Neural progenitor cell (in vitro differentiated cells): ENCODE measurements at regions not wholly inside any gene's neighbourhood (a gene's known extent, or its start where the extent isn't known, plus 50 kb on each side); places are given as distances from the start of the nearest gene placed in this dataset.

Experiments
- DNase-seq: peaks from one replicate; pipeline ENCODE4 v3.0.0-alpha.2; 2016; ENCODE audit warnings: low spot score
- H2AFZ ChIP-seq: fragments of 200-600 bp; sonication (generic); replicated peaks from 2 replicates; pipeline ENCODE4 v1.6.1; 2016; ENCODE audit warnings: antibody characterized with exemption
- H3F3A ChIP-seq: fragments of 200-600 bp; sonication (generic); 2 replicates; pipeline ENCODE4 v1.6.1; 2016; ENCODE audit warnings: antibody characterized with exemption, low read depth
- H3K27ac ChIP-seq: fragments of 200-600 bp; sonication (generic); 2 replicates; pipeline ENCODE4 v1.5.1; 2016; ENCODE audit warnings: mild to moderate bottlenecking
- H3K27me3 ChIP-seq: fragments of 200-600 bp; sonication (generic); 2 replicates; pipeline ENCODE4 v1.6.1; 2016; ENCODE audit warnings: mild to moderate bottlenecking, moderate library complexity
- H3K36me3 ChIP-seq: fragments of 200-600 bp; sonication (generic); 2 replicates; pipeline ENCODE4 v1.5.1; 2016
- H3K4me1 ChIP-seq: fragments of 200-600 bp; sonication (generic); 2 replicates; pipeline ENCODE4 v1.6.1; 2016; ENCODE audit warnings: mixed run types
- H3K4me2 ChIP-seq: fragments of 200-600 bp; sonication (generic); 2 replicates; pipeline ENCODE4 v1.6.1; 2016
- H3K4me3 ChIP-seq: fragments of 200-600 bp; sonication (generic); 2 replicates; pipeline ENCODE4 v1.5.1; 2016
- H3K79me2 ChIP-seq: fragments of 200-600 bp; sonication (generic); 2 replicates; pipeline ENCODE4 v1.6.1; 2016; ENCODE audit warnings: low read depth
- H3K9ac ChIP-seq: fragments of 200-600 bp; sonication (generic); 2 replicates; pipeline ENCODE4 v1.6.1; 2016
- H3K9me3 ChIP-seq: fragments of 200-600 bp; sonication (generic); 2 replicates; pipeline ENCODE4 v1.5.1; 2016; ENCODE audit warnings: low read depth
- H4K20me1 ChIP-seq: fragments of 200-600 bp; sonication (generic); 2 replicates; pipeline ENCODE4 v1.6.1; 2016; ENCODE audit warnings: low read depth
- H3K27ac Mint-ChIP-seq: 3 replicates; pipeline ENCODE4 v1.8.0; 2021; ENCODE audit warnings: mixed read lengths
- H3K27me3 Mint-ChIP-seq: 2 replicates; pipeline ENCODE4 v1.8.0; 2022; ENCODE audit warnings: low read depth, mild to moderate bottlenecking, inconsistent platforms, moderate library complexity, mixed read lengths; ENCODE audit not compliant: insufficient read depth
- H3K36me3 Mint-ChIP-seq: 3 replicates; pipeline ENCODE4 v1.8.0; 2021; ENCODE audit warnings: mixed read lengths
- H3K4me1 Mint-ChIP-seq: 3 replicates; pipeline ENCODE4 v1.8.0; 2021; ENCODE audit warnings: mixed read lengths
- H3K4me3 Mint-ChIP-seq: 3 replicates; pipeline ENCODE4 v1.8.0; 2021; ENCODE audit warnings: mild to moderate bottlenecking, moderate library complexity, mixed read lengths
- H3K9me3 Mint-ChIP-seq: 3 replicates; pipeline ENCODE4 v1.8.0; 2020; ENCODE audit warnings: mixed read lengths
- CTCF ChIP-seq: fragments of 200-600 bp; sonication (generic); IDR thresholded peaks from 2 replicates; pipeline ENCODE4 v1.5.1; 2017; ENCODE audit warnings: antibody characterized with exemption, mild to moderate bottlenecking
- EZH2 ChIP-seq: fragments of 200-600 bp; sonication (generic); IDR thresholded peaks from 2 replicates; pipeline ENCODE4 v1.6.1; 2017; ENCODE audit warnings: antibody characterized with exemption, mild to moderate bottlenecking, moderate library complexity
- EZH2phosphoT487 ChIP-seq: fragments of 200-600 bp; sonication (generic); IDR thresholded peaks from 2 replicates; pipeline ENCODE4 v1.6.1; 2017; ENCODE audit warnings: antibody characterized with exemption

- Histone ChIP-seq H3K27me3 (no peaks in the 10 kb centered on the region), H3K4me1 (peaks cover 6% of the 10 kb centered on the region), H3F3A (no peaks in the 10 kb centered on the region), H3K9me3 (no peaks in the 10 kb centered on the region), H3K9ac (no peak overlapping the region), H2AFZ (no peak overlapping the region), H3K79me2 (no peaks in the 10 kb centered on the region), H3K27ac (no peak overlapping the region), H3K4me3 (no peak overlapping the region), H3K4me2 (no peak overlapping the region), H4K20me1 (no peaks in the 10 kb centered on the region), H3K36me3 (no peaks in the 10 kb centered on the region)
- DNase-seq = no peak
- Mint-ChIP-seq H3K4me3 (no peak overlapping the region), H3K27ac (no peak overlapping the region), H3K36me3 (no peaks in the 10 kb centered on the region), H3K9me3 (no peaks in the 10 kb centered on the region), H3K4me1 (peaks cover 10% of the 10 kb centered on the region), H3K27me3 (peaks cover 8% of the 10 kb centered on the region)
- TF ChIP-seq EZH2phosphoT487 = no peak
- no peak for TF ChIP-seq EZH2
- no peak for TF ChIP-seq CTCF
Measured at GRCh38 chr13:33494596-33495204, 209.1 kb upstream of the STARD13 start.

DNA sequence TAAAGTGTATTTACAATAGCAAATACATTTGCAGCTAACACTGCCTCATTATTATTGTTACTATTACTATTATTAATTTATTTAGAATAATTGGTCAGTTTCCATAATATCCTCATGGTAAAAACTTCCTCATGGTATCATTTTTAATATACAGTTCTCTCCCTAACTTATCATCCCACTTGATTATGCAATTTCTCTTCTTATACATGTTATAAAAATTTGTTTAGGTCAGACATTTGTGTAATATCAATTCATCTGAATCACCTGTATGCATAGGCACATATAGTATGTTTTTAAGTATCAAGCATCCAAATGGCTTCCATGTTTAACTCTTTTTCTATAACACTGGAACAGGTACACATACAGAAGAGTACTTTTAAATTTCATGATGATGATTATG is 210.8 kb upstream of the STARD13 start:
- H3K36me3 Mint-ChIP-seq = no peaks in the 10 kb centered on the region
- H3K36me3 ChIP-seq = no peaks in the 10 kb centered on the region

GRCh38 chr13:33497146-33497845 is 211.7 kb upstream of the STARD13 start:
- no peak overlapping the region for H2AFZ ChIP-seq
- no peak for DNase-seq
- H3K36me3 Mint-ChIP-seq = no peaks in the 10 kb centered on the region
- H3K4me3 ChIP-seq = no peak overlapping the region
- H3K27ac Mint-ChIP-seq = no peak overlapping the region
- peaks cover 11% of the 10 kb centered on the region for H3K9me3 Mint-ChIP-seq
- H3K27me3 Mint-ChIP-seq = peaks cover 3% of the 10 kb centered on the region
- no peak overlapping the region for H3K9ac ChIP-seq
- H3K79me2 ChIP-seq = no peaks in the 10 kb centered on the region
- no peaks in the 10 kb centered on the region for H3F3A ChIP-seq
- peaks cover 6% of the 10 kb centered on the region for H3K4me1 Mint-ChIP-seq
- no peaks in the 10 kb centered on the region for H3K27me3 ChIP-seq
- TF ChIP-seq EZH2 = no peak
- no peak for TF ChIP-seq EZH2phosphoT487
- TF ChIP-seq CTCF = no peak
- no peaks in the 10 kb centered on the region for H3K9me3 ChIP-seq
- no peaks in the 10 kb centered on the region for H3K36me3 ChIP-seq
- H4K20me1 ChIP-seq = no peaks in the 10 kb centered on the region
- no peak overlapping the region for H3K4me2 ChIP-seq
- no peak overlapping the region for H3K27ac ChIP-seq
- no peak overlapping the region for H3K4me3 Mint-ChIP-seq
- no peaks in the 10 kb centered on the region for H3K4me1 ChIP-seq

More for the DNA sequence above, 210.8 kb upstream of the STARD13 start:
- Histone ChIP-seq H3K27ac (no peak overlapping the region), H3K4me3 (no peak overlapping the region), H2AFZ (no peak overlapping the region), H3K4me2 (no peak overlapping the region), H3K9me3 (no peaks in the 10 kb centered on the region), H3K79me2 (no peaks in the 10 kb centered on the region), H3K4me1 (no peaks in the 10 kb centered on the region), H4K20me1 (no peaks in the 10 kb centered on the region), H3F3A (no peaks in the 10 kb centered on the region), H3K9ac (no peak overlapping the region), H3K27me3 (no peaks in the 10 kb centered on the region)
- H3K4me1 Mint-ChIP-seq = peaks cover 6% of the 10 kb centered on the region
- H3K4me3 Mint-ChIP-seq = no peak overlapping the region
- DNase-seq = no peak
- TF ChIP-seq CTCF (no peak), EZH2 (no peak)
- H3K9me3 Mint-ChIP-seq = peaks cover 3% of the 10 kb centered on the region
- no peak overlapping the region for H3K27ac Mint-ChIP-seq
- peaks cover 6% of the 10 kb centered on the region for H3K27me3 Mint-ChIP-seq
